ENCODE measurements at regions not wholly inside any gene's neighbourhood (a gene's known extent, or its start where the extent isn't known, plus 50 kb on each side); places are given as distances from the start of the nearest gene placed in this dataset.

DNA sequence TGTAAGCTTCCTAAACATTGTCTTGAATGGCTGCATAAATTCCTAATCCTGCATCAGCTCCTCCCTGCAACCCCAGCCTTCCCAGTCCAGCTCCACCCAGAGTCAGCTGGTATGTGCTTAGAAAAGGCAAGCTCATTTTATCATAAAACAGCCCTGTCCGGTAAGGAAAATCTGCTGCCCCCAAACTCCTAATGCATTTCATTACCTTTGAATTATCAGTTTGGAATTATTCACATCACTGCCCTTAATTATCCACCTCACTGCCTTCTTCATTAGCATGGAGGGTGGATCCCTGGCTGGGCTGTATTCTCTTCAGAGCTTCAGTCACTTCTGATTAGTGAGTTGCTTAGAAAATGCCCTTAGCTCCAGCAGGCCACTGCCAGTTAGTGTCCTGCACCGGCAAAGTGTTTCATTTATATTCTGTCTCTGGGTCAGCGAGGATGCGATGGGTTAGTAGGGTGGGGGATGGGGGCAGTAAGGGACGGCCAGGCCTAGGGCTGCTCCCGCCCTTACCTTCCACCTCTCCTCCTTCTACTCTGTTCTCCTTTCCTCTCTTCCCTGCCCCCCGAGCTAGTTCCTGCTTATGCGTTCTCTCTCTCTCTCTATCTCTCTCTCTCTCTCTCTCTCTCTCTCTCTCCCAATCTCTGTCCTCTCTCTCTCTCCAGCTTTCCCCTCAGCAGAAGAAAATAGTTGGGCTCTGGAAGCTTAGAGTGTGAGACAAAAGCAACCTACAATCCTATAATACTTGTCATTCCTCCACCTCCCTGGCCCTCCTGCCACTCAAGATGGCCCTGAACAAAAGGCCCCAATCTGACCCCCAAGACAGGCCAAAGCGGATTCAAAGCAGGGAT is 174.8 kb upstream of the KLF3 start:
- H3K4me3 ChIP-seq (ENCODE audit: low read depth, low read length) = no peak overlapping the region
- TF ChIP-seq CTCF (IDR thresholded peaks at IDR 0.05; ENCODE audit: low read depth, low read length) = no peak

DNA sequence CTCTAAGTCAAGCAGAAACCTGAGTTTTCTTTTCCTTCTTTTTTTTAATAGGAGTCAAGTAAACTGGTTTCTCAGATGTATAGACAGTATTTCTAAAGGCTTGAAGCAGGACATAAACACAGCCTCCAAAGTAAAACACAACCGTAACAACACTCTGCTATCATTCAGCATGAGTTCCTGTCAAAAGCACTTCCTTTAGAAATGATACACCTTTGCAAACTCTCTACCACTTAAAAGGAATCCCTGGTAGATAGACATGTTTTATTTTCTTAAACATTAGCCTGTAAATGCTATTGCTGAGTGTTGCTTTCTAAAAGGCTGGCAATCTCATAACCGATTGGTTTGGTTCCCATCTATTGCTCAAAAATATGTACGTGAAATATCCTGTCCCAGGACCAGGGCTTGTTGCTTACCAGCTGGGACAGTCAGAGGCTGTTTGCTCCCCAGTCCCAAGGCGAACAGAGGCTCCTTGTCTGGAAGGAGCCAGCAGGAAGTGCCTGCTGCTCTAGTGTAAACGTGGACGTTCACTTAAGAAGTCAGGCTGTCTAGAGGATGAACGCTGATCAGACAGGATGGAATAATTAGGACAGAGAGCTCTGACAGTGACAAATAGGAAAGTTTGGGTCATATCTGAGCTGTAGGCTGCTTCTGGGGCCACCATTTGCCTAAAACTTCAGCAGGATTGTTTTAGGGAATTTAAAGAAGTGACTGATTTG is 173.9 kb upstream of the KLF3 start:
- H3K4me3 ChIP-seq (ENCODE audit: low read depth, low read length) = no peak overlapping the region
- TF ChIP-seq CTCF (IDR thresholded peaks at IDR 0.05; ENCODE audit: low read depth, low read length) = no peak

DNA sequence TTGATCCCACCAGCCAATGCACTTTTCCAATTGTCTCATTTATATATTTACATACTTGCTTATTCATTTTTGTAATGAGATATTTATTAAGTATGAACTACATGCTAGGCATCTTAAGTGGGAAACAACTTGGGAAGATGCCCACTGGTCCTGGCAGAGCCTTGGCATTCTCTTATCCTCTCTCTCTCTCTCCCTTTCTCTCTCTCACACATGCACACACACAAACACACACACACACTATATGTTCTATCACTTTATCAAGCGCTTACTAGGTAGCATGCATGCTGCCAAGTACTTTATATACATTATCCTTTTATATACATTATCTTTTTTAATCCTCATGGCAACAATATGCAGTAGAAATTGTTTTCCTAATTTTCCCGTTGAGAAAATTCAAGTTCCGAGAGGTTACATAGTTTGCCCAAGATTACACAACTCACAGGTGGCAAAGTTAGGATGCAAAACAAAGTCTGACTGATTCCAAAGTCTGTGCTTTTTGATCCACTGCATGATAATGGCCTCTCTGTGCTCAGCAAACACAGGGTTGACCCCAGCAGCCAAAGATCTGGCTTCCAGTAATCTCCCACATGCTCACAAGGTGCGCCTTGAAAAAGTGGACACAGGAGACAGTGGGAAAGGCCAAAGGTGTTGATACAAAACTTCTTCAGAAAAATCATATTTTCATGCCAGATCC is 173.1 kb upstream of the KLF3 start:
- no peak for TF ChIP-seq CTCF (IDR thresholded peaks at IDR 0.05; ENCODE audit: low read depth, low read length)
- no peak overlapping the region for H3K4me3 ChIP-seq (ENCODE audit: low read depth, low read length)

GRCh38 chr4:38491854-38492478 is 172.0 kb upstream of the KLF3 start:
- no peak overlapping the region for H3K4me3 ChIP-seq (ENCODE audit: low read depth, low read length)
- TF ChIP-seq CTCF (IDR thresholded peaks at IDR 0.05; ENCODE audit: low read depth, low read length) = no peak

- TF ChIP-seq CTCF (IDR thresholded peaks at IDR 0.05; ENCODE audit: low read depth, low read length) = no peak
- no peak overlapping the region for H3K4me3 ChIP-seq (ENCODE audit: low read depth, low read length)
These were observed 170.9 kb upstream of the KLF3 start for GRCh38 chr4:38493066-38493465.

- TF ChIP-seq CTCF (IDR thresholded peaks at IDR 0.05; ENCODE audit: low read depth, low read length) = no peak
- no peak overlapping the region for H3K4me3 ChIP-seq (ENCODE audit: low read depth, low read length)
These were observed 168.6 kb upstream of the KLF3 start for GRCh38 chr4:38495446-38495845.

Measured in WI38 (cell line).